IPS-20b (cell line): ENCODE measurements at regions not wholly inside any gene's neighbourhood (a gene's known extent, or its start where the extent isn't known, plus 50 kb on each side); places are given as distances from the start of the nearest gene placed in this dataset.

ENCODE experiments used
- H3K27ac ChIP-seq: one replicate; pipeline ENCODE4 v1.5.1; 2013; ENCODE audit warnings: low read length
- H3K27me3 ChIP-seq: 2 replicates; pipeline ENCODE4 v1.6.1; 2013; ENCODE audit warnings: mild to moderate bottlenecking, low read length, inconsistent platforms; ENCODE audit not compliant: insufficient read depth
- H3K36me3 ChIP-seq: 2 replicates; pipeline ENCODE4 v1.6.1; 2013; ENCODE audit warnings: low read depth, mild to moderate bottlenecking, inconsistent platforms, low read length, moderate library complexity; ENCODE audit not compliant: insufficient read depth
- H3K4me1 ChIP-seq: 2 replicates; pipeline ENCODE4 v1.6.1; 2013; ENCODE audit warnings: mild to moderate bottlenecking, control low read depth, inconsistent platforms, low read length, moderate library complexity; ENCODE audit not compliant: insufficient read depth
- H3K4me3 ChIP-seq: 2 replicates; pipeline ENCODE4 v1.5.1; 2013; ENCODE audit warnings: mild to moderate bottlenecking, low read length, inconsistent platforms
- H3K9ac ChIP-seq: 2 replicates; pipeline ENCODE4 v1.6.1; 2013; ENCODE audit warnings: low read depth, mild to moderate bottlenecking, inconsistent platforms, low read length, moderate library complexity
- H3K9me3 ChIP-seq: 2 replicates; pipeline ENCODE4 v1.6.1; 2013; ENCODE audit warnings: mild to moderate bottlenecking, low read depth, low read length, inconsistent platforms; ENCODE audit not compliant: insufficient read depth

- Histone ChIP-seq H3K27ac (no peak overlapping the region), H3K9ac (no peak overlapping the region), H3K27me3 (no peaks in the 10 kb centered on the region), H3K36me3 (no peaks in the 10 kb centered on the region), H3K4me3 (no peak overlapping the region), H3K4me1 (no peaks in the 10 kb centered on the region), H3K9me3 (no peaks in the 10 kb centered on the region)
Measured at GRCh38 chrX:25213611-25214010, 197.8 kb upstream of the ARX start.

GRCh38 chrX:25207803-25208475 lies 192.2 kb upstream of the ARX start:
- no peak overlapping the region for H3K4me3 ChIP-seq
- no peak overlapping the region for H3K9ac ChIP-seq
- H3K9me3 ChIP-seq, result no peaks in the 10 kb centered on the region
- no peaks in the 10 kb centered on the region for H3K27me3 ChIP-seq
- no peaks in the 10 kb centered on the region for H3K36me3 ChIP-seq
- H3K27ac ChIP-seq, result no peak overlapping the region
- no peaks in the 10 kb centered on the region for H3K4me1 ChIP-seq

- H3K4me3 ChIP-seq, result no peak overlapping the region
- H3K27ac ChIP-seq, result no peak overlapping the region
- H3K27me3 ChIP-seq, result no peaks in the 10 kb centered on the region
- no peaks in the 10 kb centered on the region for H3K36me3 ChIP-seq
- no peaks in the 10 kb centered on the region for H3K9me3 ChIP-seq
- no peak overlapping the region for H3K9ac ChIP-seq
- no peaks in the 10 kb centered on the region for H3K4me1 ChIP-seq
Measured at GRCh38 chrX:25206778-25207177, 191.0 kb upstream of the ARX start.

GRCh38 chrX:25204182-25204581 lies 188.4 kb upstream of the ARX start:
- H3K4me1 ChIP-seq, result no peaks in the 10 kb centered on the region
- H3K4me3 ChIP-seq, result no peak overlapping the region
- no peaks in the 10 kb centered on the region for H3K9me3 ChIP-seq
- no peaks in the 10 kb centered on the region for H3K36me3 ChIP-seq
- no peak overlapping the region for H3K9ac ChIP-seq
- H3K27ac ChIP-seq, result no peak overlapping the region
- no peaks in the 10 kb centered on the region for H3K27me3 ChIP-seq

- no peak overlapping the region for H3K9ac ChIP-seq
- H3K27ac ChIP-seq, result no peak overlapping the region
- no peaks in the 10 kb centered on the region for H3K36me3 ChIP-seq
- no peak overlapping the region for H3K4me3 ChIP-seq
- no peaks in the 10 kb centered on the region for H3K9me3 ChIP-seq
- H3K4me1 ChIP-seq, result no peaks in the 10 kb centered on the region
- H3K27me3 ChIP-seq, result no peaks in the 10 kb centered on the region
Measured at GRCh38 chrX:25202827-25203226, 187.1 kb upstream of the ARX start.

- no peak overlapping the region for H3K27ac ChIP-seq
- no peaks in the 10 kb centered on the region for H3K27me3 ChIP-seq
- no peaks in the 10 kb centered on the region for H3K9me3 ChIP-seq
- H3K36me3 ChIP-seq, result no peaks in the 10 kb centered on the region
- no peak overlapping the region for H3K4me3 ChIP-seq
- H3K4me1 ChIP-seq, result no peaks in the 10 kb centered on the region
- no peak overlapping the region for H3K9ac ChIP-seq
Measured at GRCh38 chrX:25198891-25199290, 183.1 kb upstream of the ARX start.

GRCh38 chrX:25198253-25198652 lies 182.5 kb upstream of the ARX start:
- Histone ChIP-seq H3K36me3 (no peaks in the 10 kb centered on the region), H3K9me3 (no peaks in the 10 kb centered on the region), H3K4me3 (no peak overlapping the region), H3K27me3 (no peaks in the 10 kb centered on the region), H3K9ac (no peak overlapping the region), H3K27ac (no peak overlapping the region), H3K4me1 (no peaks in the 10 kb centered on the region)

- no peaks in the 10 kb centered on the region for H3K36me3 ChIP-seq
- H3K9ac ChIP-seq, result no peak overlapping the region
- H3K9me3 ChIP-seq, result no peaks in the 10 kb centered on the region
- H3K27ac ChIP-seq, result no peak overlapping the region
- H3K27me3 ChIP-seq, result no peaks in the 10 kb centered on the region
- no peaks in the 10 kb centered on the region for H3K4me1 ChIP-seq
- no peak overlapping the region for H3K4me3 ChIP-seq
Measured at GRCh38 chrX:25196221-25196620, 180.5 kb upstream of the ARX start.

- H3K36me3 ChIP-seq, result no peaks in the 10 kb centered on the region
- no peaks in the 10 kb centered on the region for H3K9me3 ChIP-seq
- H3K27ac ChIP-seq, result no peak overlapping the region
- no peak overlapping the region for H3K4me3 ChIP-seq
- no peak overlapping the region for H3K9ac ChIP-seq
- H3K4me1 ChIP-seq, result no peaks in the 10 kb centered on the region
- H3K27me3 ChIP-seq, result no peaks in the 10 kb centered on the region
Measured at GRCh38 chrX:25191403-25191802, 175.6 kb upstream of the ARX start.

GRCh38 chrX:25181775-25182174 lies 166.0 kb upstream of the ARX start:
- no peak overlapping the region for H3K9ac ChIP-seq
- no peaks in the 10 kb centered on the region for H3K27me3 ChIP-seq
- H3K36me3 ChIP-seq, result no peaks in the 10 kb centered on the region
- no peak overlapping the region for H3K4me3 ChIP-seq
- H3K4me1 ChIP-seq, result peaks cover 6% of the 10 kb centered on the region; the same call in 1 of the 2 replicates
- H3K27ac ChIP-seq, result no peak overlapping the region
- H3K9me3 ChIP-seq, result no peaks in the 10 kb centered on the region

- Histone ChIP-seq H3K27me3 (no peaks in the 10 kb centered on the region), H3K36me3 (no peaks in the 10 kb centered on the region)
Measured at GRCh38 chrX:25180242-25180641, 164.5 kb upstream of the ARX start.

GRCh38 chrX:25178555-25178954 lies 162.8 kb upstream of the ARX start:
- Histone ChIP-seq H3K27me3 (no peaks in the 10 kb centered on the region), H3K9me3 (no peaks in the 10 kb centered on the region), H3K36me3 (no peaks in the 10 kb centered on the region), H3K4me1 (peaks cover 8% of the 10 kb centered on the region; the same call in 1 of the 2 replicates), H3K4me3 (no peak overlapping the region), H3K27ac (no peak overlapping the region), H3K9ac (no peak overlapping the region)

More at GRCh38 chrX:25180242-25180641, 164.5 kb upstream of the ARX start:
- H3K4me1 ChIP-seq, result peaks cover 8% of the 10 kb centered on the region; the same call in 1 of the 2 replicates
- no peaks in the 10 kb centered on the region for H3K9me3 ChIP-seq
- H3K27ac ChIP-seq, result no peak overlapping the region
- H3K9ac ChIP-seq, result no peak overlapping the region
- H3K4me3 ChIP-seq, result no peak overlapping the region
